ENCODE measurements at regions not wholly inside any gene's neighbourhood (a gene's known extent, or its start where the extent isn't known, plus 50 kb on each side); places are given as distances from the start of the nearest gene placed in this dataset.

DNA sequence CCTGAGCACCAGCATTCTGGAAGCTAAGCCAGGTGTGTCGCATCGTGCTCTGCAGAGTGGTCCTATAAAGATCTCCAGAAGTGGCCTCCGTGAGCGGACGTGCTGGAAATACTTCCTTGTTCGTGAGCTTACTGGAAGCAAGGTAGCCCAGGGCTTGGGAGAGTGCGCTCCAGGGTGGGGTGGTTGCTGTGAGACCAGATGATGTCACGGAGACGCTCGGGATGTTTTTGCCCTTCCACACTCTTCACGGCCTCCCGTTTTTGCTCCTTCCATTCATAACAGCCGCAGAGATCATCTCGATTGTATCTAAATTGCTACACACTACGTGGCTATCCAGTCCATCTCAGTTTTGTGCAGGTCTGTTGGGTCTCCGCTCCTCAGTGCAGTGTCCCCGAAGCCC is 373.4 kb downstream of the THBS2 start:
- no peak for DNase-seq (ENCODE audit: low spot score)

DNA sequence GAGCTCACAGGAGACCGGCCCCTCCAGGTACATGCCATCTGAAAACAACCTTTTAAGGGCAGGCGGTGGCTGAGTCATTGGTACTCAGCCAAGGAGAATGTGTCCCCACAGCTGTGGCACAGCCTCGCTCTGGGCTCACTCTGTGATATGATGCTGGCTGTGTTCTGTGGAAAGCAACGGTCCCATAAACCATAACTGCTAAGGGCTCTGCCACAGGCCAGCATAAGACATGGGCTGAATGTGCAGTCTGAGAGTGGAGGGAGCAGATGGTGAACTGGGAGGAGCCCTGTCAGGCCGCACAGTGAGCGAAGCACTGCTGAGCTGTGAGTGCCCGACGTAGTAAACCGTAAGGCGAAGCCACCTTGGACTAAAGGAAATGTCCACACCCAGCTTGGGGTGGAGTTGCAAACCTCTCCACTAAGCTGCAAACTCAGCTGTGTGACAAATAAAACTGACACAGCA is 375.8 kb downstream of the THBS2 start:
- DNase-seq (ENCODE audit: low spot score) = no peak

DNA sequence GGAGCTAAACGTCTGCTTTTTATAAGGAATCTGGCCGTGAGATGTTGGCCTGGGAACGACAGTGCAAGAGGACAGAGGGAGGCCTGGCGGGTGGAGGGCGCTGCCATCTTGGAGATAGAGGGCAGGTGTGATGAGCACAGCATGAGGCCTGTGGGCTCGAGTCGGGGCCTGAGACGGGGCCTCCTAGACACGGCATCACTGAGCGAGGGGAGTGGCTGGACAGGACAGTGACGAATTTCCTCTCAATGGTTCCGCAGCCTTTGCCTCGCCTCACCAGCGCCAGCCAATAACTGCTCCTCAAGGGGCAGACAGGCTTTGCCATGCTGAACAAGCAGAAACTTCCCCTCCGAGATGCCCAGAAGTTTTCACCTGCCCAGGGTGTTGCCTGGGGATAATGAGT is 376.7 kb downstream of the THBS2 start:
- DNase-seq (ENCODE audit: low spot score) = no peak

DNA sequence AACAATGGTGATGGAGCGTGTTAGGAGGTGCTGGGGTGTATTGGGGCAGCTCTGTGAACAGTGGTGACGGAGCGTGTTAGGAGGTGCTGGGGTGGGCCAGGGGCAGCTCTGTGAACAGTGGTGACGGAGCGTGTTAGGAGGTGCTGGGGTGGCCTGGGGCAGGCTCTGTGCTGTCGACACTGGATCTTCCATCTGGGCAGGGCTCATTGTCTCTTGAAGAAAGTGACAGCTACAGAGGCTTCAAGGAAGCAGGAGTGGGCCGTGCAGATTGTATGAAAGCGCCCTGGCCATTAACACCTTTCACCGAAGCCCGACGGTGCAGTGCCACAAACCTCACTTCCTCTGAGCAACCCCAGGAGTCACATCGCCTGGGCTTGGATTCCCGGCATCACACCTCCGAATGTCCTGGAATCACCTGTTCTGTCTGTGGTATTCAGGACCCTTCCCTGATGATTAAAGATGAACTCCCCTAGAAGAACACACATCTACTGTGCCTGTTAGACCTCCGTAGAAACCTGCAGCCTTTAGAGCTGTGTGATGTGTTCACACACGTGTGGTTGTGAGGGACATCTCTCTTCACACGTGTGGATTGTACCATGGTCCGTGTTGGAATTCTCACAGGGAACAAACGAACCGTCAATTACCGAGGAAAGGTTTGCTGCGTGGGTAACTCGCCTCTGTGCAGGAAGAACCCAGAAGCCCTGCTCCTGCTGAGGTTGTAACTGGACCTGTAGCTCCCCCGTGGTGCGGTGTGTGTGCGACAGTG is 377.7 kb downstream of the THBS2 start:
- no peak for DNase-seq (ENCODE audit: low spot score)

DNA sequence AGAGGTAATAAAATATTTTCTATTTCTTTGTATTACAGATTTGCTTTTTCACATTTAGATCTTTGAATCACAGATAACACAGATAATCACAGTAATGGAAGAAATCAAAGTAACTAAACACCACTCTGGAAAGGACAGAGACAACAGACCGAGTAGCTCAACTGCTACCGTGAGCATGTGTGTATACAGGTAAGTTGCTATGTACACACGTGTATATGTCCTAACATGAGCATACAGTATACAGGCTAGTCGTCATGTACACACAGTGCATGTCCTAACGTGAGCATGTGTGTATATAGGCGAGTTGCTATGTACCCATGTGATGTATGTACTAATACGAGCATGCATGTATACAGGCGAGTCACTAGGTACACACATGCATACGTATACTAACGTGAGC is 379.0 kb downstream of the THBS2 start:
- DNase-seq (ENCODE audit: low spot score) = no peak

DNA sequence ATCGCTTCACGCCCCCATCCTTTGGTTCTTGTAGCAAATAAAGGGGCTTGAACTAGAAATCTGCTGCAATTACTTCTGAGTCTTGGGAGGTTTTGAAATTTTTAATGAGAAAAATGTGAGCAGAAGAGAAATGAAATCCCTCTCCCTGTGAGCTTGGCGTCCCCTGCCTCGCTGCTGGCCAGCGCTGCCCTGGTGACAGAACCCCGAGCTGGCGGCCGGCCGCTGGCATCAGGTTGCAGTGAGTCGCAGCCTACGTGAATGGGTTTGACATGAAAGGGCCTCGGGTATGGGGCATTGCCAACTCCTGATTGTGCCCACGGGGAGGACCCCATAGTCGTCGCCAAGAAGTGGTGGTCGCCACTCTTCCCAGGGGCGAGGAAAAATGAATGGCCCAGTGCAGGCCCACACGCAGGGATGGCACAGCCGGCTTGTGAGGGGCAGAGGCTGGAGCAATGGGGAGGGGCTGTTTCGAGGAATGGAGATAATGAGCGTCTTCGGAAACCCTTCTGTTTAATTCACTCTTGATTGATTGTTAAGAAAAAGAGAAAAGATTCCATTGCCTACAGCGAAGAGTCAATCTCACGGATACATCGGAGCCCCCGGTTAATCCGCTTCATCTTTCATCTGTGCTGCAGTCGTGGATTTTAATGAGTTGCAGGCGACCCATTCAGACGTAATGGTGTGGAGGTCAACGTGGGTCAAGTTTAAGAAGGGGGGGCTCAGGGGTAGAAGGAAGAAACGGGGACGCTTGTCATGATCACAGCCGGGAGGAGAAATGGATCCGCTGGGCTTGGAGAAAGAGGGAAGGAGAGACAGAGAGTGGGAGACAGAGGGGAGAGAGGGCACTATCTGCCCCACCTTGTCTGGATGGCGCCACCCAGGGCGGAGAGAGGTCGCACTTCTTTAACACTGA is 380.1 kb downstream of the THBS2 start:
- DNase-seq (ENCODE audit: low spot score) = peak; percentile 58

DNA sequence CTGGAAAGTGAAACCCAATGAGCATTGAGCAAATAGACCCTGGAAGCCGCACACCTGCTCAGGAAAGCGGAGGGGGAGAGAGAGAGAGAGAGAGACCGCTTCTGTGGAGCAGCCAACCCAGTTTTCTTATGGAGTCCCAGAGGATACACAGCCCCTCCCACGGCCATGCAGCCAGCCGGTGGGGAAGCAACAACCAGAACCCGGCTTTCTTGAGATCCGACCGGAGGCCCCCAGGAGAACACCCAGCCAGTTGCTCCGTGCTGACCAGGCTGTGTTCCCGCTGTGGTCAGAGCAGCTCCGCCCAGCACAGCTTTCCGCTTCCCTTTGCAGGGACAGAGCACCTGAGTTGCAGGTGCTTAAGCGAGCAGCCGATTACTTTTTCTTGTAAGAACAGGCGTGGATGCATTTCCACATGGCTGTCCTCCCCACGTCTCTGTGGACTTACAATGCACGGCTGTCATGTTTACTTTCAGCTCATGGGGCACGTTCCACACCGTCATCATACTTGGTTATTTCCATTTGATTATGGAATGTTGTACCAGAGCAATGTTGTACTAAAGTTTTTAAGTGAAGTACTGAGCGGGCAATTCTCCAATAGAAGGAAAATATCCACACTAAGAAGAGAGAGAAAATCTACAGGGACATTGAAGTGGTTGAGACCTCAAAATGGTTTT is 381.9 kb downstream of the THBS2 start:
- no peak for DNase-seq (ENCODE audit: low spot score)

DNA sequence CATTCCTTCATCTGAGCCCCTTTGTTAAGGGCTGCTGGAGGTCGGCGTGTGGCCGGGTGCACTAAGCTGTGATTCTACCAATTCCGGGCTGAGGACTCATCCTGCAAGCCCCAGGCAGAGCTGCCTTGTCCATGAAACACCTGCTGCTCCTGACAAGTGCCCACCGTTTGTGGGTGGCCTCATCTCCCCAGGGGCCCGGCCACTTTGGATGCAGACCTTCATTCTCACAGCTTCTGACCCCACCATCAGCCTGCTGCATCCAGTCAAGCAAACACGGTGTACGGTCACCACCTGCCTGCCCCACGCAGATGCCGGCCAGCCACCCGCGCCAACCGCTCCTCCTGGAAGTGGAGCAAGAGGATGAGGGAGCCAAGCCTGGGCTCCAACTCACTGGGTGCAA is 382.7 kb downstream of the THBS2 start:
- DNase-seq (ENCODE audit: low spot score) = no peak

DNA sequence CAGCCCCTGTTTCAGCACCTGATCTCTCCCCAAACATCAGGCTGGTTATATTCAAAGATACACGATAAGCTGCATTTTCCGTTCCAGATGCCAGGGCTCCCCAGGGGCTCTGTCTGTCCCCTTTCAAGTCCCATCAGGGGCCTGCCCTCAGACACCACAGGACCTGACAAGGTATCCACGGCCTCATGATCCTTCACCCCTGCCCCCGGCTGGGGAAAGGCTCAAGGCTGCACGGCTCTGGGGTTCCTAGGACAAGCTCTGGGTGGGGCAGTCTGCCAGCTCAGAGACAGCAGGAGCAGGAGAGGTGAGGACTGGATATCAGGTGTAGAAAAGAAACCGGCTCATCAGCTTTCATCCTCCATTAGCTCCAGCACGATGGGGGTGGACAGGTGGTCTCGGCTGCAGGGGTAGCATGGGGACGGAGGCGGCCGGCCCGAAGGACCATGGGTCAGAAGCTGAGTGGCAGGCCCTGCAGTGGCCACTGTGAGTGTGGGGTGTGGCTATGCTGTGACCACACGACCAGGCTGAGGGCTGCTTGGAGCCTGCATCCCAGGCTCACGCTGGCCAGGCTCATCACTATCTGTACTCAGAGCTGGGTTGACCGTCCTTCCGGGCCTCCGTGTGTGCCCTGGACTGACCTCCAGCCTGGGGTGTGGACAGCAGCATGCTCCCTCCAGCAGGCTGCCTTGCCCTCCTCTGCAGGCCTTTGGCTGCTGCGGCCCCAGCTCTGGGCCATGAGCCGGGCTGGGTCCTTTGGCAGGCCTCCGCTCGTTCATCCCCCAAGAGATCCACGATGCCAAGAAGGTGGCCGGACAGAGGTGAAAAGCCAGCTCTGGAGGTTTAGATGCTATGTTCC is 386.2 kb downstream of the THBS2 start:
- no peak for DNase-seq (ENCODE audit: low spot score)

DNA sequence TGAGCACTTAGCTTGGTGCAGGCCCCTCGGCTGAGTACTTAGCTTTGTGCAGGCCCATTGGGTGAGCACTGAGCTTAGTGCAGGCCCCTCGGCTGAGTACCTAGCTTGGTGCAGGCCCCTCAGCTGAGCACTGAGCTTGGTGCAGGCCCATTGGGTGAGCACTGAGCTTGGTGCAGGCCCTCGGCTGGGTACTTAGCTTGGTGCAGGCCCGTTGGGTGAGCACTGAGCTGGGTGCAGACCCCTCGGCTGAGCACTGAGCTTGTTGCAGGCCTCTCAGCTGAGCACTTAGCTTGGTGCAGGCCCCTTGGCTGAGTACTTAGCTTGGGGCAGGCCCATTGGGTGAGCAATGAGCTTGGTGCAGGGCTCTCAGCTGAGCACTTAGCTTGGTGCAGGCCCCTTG is 387.1 kb downstream of the THBS2 start:
- no peak for DNase-seq (ENCODE audit: low spot score)

DNA sequence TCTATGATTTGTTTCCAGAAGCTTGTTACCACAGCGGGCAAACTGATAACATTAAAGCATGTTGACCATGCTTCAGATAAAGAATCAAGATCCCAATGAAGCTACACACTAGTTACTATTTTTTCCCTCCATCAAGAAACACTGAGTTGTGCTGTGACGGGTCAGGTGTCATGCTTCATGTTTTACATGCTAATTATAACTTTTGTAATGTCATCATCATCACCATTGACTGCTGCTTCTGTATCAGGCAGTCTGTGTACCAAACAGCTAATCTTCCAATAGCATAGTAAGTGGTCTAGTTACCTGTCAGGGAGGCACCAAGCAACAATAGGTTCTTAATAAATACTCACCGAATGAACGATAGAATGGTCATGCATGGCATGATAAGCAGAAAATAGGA is 388.1 kb downstream of the THBS2 start:
- no peak for DNase-seq (ENCODE audit: low spot score)

DNA sequence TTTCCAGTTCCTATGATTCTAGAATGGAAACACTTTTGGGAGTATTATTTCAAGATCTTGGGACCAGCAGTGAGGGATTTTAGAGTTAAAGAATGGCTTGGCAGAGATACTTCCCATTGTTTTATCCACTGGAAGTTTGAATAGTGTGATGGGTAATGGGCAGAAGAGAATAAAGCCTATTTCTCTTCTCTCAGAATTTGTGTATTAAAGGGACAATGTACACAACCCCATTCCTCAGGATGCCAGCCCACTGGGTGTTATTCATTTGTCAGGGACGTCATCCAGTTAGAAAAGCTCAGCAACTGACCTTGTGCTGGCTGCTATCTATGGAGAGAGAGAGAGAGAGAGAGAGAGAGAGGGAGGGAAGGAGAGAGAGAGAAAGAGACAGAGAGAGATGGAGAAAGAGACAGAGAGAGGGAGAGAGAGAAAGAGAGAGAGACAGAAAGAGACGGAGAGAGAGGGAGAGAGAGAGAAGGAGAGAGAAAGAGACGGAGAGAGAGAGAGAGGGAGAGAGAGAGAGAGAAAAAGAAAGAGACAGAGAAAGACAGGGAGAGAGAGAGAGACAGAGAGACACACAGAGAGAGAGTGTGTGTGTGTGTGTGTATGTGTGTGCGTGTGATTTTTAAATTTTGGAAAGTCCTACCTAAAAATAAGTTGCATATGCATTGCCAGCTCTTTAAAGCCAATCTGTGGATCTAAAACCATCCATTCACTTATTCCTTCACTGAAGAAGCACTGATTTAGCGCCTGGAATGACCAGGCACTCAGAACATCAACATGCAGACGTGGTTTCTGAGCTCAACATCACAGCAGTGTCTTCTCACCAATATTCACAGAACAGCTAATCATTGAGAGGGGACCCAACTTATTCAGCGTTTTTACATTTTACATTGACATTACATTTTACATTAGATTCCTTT is 388.8 kb downstream of the THBS2 start:
- no peak for DNase-seq (ENCODE audit: low spot score)

DNA sequence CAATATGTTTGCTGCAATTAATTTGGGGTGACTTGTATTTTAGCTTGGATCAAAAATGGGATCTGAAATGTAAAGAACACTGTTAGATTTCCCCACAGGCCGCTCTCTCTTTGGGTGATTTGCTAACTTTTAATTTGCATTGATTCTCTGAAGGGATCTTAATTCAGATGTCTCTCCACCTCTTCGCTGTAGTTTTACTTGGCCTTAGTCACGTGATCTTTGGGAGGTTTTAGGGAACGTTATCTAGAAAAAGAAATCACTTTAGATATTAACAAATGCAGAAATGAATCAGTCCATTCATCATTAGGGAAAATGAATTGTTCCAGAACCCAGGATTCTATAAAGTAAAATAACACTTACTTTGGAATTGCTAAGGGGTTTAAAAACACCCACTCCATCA is 390.2 kb downstream of the THBS2 start:
- DNase-seq (ENCODE audit: low spot score) = no peak

DNA sequence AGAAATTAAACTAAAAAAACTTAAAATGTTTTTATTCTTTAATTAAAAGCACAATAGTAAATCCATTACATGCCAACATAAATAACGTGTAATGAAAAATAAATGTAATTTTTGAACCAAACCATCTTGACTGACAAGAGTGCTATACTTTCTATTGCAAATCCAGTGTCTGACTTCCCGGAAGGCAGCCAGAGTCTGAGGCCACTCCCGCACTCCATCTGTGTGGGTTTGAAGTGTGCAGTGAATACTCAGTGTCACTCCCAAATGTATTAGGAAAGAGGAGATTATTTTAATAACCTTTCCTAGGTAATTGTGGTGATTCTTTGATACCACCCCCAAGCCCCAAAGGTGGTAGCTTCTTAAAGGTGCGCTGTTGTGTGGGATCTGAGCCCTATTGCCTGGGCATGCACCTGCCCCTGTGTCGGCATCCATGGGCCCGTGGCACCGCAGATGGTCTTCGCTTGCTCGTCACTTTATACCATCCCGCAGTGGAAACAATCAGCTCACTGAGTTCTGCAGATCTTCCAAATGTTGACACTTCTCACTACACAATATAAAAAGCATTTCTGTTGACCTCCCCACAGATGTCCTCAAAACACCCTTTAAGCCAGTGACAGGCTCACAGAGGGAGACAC is 391.2 kb downstream of the THBS2 start:
- DNase-seq (ENCODE audit: low spot score) = no peak

DNA sequence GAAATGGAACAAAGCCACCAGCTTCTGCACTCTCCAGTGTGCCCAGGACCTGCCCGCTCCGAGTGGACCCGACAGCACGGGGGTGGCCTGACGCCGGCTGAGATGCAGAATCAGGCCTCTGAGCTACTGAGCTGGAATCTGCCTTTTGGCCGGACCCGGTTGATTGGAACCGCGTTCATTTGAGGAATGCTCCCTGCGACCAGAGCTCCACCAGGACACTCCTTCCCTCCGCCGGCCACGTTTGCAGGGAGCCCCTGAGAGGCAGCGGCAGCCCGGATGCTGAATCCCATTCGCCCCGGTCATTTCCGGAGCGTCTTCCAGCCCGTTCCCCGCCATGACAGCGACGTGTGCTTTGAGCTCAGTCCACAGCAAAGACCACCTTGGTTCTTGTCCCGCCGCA is 392.7 kb downstream of the THBS2 start:
- DNase-seq (ENCODE audit: low spot score) = no peak

DNA sequence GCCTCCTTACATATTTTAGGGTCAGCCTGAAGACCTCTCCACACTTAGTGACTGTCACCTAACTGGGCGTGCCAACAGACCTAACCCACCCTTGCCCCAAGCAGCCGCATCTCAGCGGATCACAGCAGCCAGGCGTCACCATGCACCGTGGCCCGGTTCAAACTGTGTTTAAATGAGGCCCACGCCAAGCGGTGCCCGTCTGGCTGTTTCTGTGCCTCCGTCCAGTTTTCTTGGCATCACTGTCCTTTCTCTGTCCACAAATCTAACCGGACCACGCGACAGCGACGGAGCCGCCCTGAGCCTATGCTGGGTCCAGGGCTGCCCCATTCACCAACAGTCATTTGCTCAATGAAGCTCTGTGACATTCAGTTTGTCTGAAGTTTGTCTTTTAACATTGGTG is 393.3 kb downstream of the THBS2 start:
- DNase-seq (ENCODE audit: low spot score) = no peak

DNA sequence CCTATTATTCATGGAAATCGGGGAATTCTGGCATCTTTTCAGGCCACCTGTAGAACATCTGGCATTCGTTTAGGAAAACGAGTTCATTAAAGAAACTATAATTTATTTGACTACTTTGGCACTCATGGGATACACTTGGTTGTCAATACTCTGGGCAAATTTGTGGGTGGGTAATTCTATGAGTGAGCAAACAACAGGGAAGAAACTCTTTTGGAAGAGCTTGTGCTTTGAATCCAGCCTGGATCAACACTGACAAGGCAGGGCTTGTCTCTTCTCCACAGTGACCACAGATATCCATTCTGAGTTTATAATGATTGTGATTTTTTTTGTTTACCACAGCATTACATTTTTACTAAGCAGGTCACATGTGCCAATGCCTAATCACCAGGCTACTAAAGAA is 394.7 kb downstream of the THBS2 start:
- DNase-seq (ENCODE audit: low spot score) = no peak

DNA sequence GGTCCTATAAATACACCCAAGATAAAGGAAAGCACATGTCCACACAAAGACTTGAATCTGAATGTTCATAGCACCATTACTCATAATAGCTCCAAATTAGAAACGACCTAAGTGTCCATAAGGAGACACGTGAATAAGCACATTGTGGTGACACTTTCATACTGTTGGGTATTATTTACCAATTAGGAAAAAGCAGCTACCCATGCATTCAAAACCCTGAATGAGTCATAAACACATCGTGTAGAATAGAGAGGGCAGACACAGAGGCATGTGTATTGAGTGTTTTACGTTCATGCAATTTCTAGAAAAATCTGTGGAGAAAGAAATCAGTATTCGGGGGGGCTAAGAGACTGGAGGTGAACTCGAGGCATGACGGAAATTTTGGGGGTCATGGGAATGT is 396.7 kb downstream of the THBS2 start:
- no peak for DNase-seq (ENCODE audit: low spot score)

DNA sequence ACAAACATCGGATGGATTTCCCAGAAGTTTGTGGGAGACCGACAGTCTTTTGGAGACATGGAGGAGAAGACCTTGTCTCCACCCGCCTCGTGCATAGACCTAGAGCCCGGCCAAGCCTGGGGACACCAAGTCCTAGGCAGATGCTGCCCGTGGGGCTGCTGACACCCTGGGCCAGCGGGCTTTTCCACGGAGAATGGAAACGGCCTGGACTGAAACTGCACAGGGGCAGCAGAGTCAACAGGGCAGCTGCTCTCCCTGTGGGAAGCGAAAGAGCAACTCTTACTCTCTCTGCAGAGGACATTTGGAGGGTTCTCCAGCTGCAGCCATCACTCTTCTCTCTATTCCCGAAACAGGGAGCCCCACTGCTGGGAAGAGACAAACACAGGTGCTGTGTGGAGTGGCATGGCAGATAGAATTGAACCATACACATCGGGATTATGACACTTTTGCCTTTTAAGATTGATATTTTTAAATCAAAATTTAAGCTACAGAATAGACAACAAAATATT is 401.2 kb downstream of the THBS2 start:
- DNase-seq (ENCODE audit: low spot score) = no peak
